Gastrocnemius medialis (tissue), 4 donors: ENCODE measurements at regions not wholly inside any gene's neighbourhood (a gene's known extent, or its start where the extent isn't known, plus 50 kb on each side); places are given as distances from the start of the nearest gene placed in this dataset.

ENCODE experiments used
- ATAC-seq, 2 donors: fragments of 150-250 bp; one replicate each; pipeline ENCODE4 v1.9.1; 2016
- DNase-seq, 2 donors: peaks; one replicate each; pipeline ENCODE4 v3.0.0-alpha.2; 2019
- H3K27ac ChIP-seq, 4 donors: fragments of 200-600 bp; sonication (generic); 1 replicate in 1 of 4; 2 replicates in 3 of 4; pipeline ENCODE4 v1.5.1; 2016 to 2018; ENCODE audit warnings: mild to moderate bottlenecking in 2 of 4, moderate library complexity in 1 of 4
- H3K27me3 ChIP-seq, 3 donors: fragments of 200-600 bp; sonication (generic) in 2 of 3; 1 replicate in 1 of 3; 2 replicates in 2 of 3; pipeline versions ENCODE4 v1.5.1 to v1.6.0; 2016 to 2019; ENCODE audit warnings: mild to moderate bottlenecking in 1 of 3, moderate library complexity in 1 of 3
- H3K36me3 ChIP-seq, 2 donors: fragments of 200-600 bp; sonication (generic) in 1 of 2; one replicate each; pipeline ENCODE4 v1.5.1; 2017 to 2018
- H3K4me1 ChIP-seq, 2 donors: fragments of 200-600 bp; sonication (generic) in 1 of 2; one replicate each; pipeline ENCODE4 v1.5.1; 2016 to 2017; ENCODE audit warnings: mild to moderate bottlenecking in 2 of 2
- H3K4me3 ChIP-seq, 4 donors: fragments of 200-600 bp; sonication (generic) in 3 of 4; 1 replicate in 1 of 4; 2 replicates in 3 of 4; pipeline ENCODE4 v1.5.1; 2016 to 2019; ENCODE audit warnings: mild to moderate bottlenecking in 2 of 4
- H3K9me3 ChIP-seq, 3 donors: fragments of 200-600 bp; sonication (generic) in 2 of 3; 1 replicate in 1 of 3; 2 replicates in 2 of 3; pipeline ENCODE4 v1.5.1; 2016 to 2019
- CTCF ChIP-seq, 5 experiments: fragments of 450-650 bp in 3 of 5; fragments of 200-600 bp in 2 of 5; sonication (generic) in 2 of 5; IDR thresholded peaks in 4 of 5; conservative IDR thresholded peaks in 1 of 5; 1 replicate in 4 of 5; 2 replicates in 1 of 5; pipeline ENCODE4 v1.5.1; 2016 to 2019; ENCODE audit warnings: antibody characterized with exemption in 5 of 5, mild to moderate bottlenecking in 3 of 5, moderate library complexity in 3 of 5
- POLR2A ChIP-seq, 2 donors: fragments of 450-650 bp; IDR thresholded peaks; one replicate each; pipeline ENCODE4 v1.6.1; 2017; ENCODE audit warnings: antibody characterized with exemption in 2 of 2, mild to moderate bottlenecking in 2 of 2, moderate library complexity in 2 of 2
- in situ Hi-C, 4 donors: fragments of 200-750 bp; cut with MboI; loops; one replicate each; pipeline versions ENCODE4 v1.15.0 to v1.8.0; 2017; ENCODE audit warnings: low sequenced_read_pairs in 4 of 4
- intact Hi-C: fragments of 100-400 bp; cut with DNase I; formaldehyde crosslinking; loops from one replicate; pipeline ENCODE4 v1.15.1; 2023; ENCODE audit warnings: low total_unique reads

- in situ Hi-C loops = no loop called here
- TF ChIP-seq POLR2A (IDR thresholded peaks at IDR 0.05) (no peak), CTCF (IDR thresholded peaks at IDR 0.05 in 4 of 5, conservative IDR thresholded peaks at IDR 0.05 in 1 of 5) (no peak)
- intact Hi-C loops = no loop called here
These were observed 111.3 kb downstream of the DYRK2 start for GRCh38 chr12:67759829-67760228.

GRCh38 chr12:67760586-67761275 lies 112.2 kb downstream of the DYRK2 start:
- H3K4me3 ChIP-seq = no peak overlapping the region
- ATAC-seq (no peak), DNase-seq (no peak)
- TF ChIP-seq POLR2A (IDR thresholded peaks at IDR 0.05) (no peak), CTCF (IDR thresholded peaks at IDR 0.05 in 4 of 5, conservative IDR thresholded peaks at IDR 0.05 in 1 of 5) (no peak)
- in situ Hi-C loops (no loop called here), intact Hi-C loops (no loop called here)
- peaks cover 0 to under 1% of the 10 kb centered on the region in 2 donors for H3K4me1 ChIP-seq
- H3K27ac ChIP-seq = no peak overlapping the region
- no peaks in the 10 kb centered on the region for H3K27me3 ChIP-seq
- H3K36me3 ChIP-seq = no peaks in the 10 kb centered on the region
- H3K9me3 ChIP-seq = no peaks in the 10 kb centered on the region

More at GRCh38 chr12:67759829-67760228, 111.3 kb downstream of the DYRK2 start:
- DNase-seq (no peak), ATAC-seq (no peak)
- Histone ChIP-seq H3K4me3 (no peak overlapping the region), H3K9me3 (no peaks in the 10 kb centered on the region), H3K27ac (no peak overlapping the region), H3K27me3 (no peaks in the 10 kb centered on the region), H3K36me3 (no peaks in the 10 kb centered on the region), H3K4me1 (peaks cover 0 to 10% of the 10 kb centered on the region in 2 donors)

- no peak for ATAC-seq
- no peaks in the 10 kb centered on the region for H3K9me3 ChIP-seq
- intact Hi-C loops = no loop called here
These were observed 113.0 kb downstream of the DYRK2 start for GRCh38 chr12:67761566-67761965.

GRCh38 chr12:67764055-67764454 lies 115.5 kb downstream of the DYRK2 start:
- no peak overlapping the region for H3K4me3 ChIP-seq
- in situ Hi-C loops = no loop called here
- no peaks in the 10 kb centered on the region for H3K36me3 ChIP-seq
- DNase-seq (no peak), ATAC-seq (no peak)
- TF ChIP-seq POLR2A (IDR thresholded peaks at IDR 0.05) = no peak
- no peak for TF ChIP-seq CTCF (IDR thresholded peaks at IDR 0.05 in 4 of 5, conservative IDR thresholded peaks at IDR 0.05 in 1 of 5)
- H3K27me3 ChIP-seq = no peaks in the 10 kb centered on the region
- H3K9me3 ChIP-seq = no peaks in the 10 kb centered on the region
- no peak overlapping the region for H3K27ac ChIP-seq
- H3K4me1 ChIP-seq = no peaks in the 10 kb centered on the region
- intact Hi-C loops = no loop called here

More at GRCh38 chr12:67761566-67761965, 113.0 kb downstream of the DYRK2 start:
- DNase-seq = no peak
- H3K27ac ChIP-seq = no peak overlapping the region
- no peak overlapping the region for H3K4me3 ChIP-seq
- in situ Hi-C loops = no loop called here
- no peaks in the 10 kb centered on the region for H3K27me3 ChIP-seq
- H3K36me3 ChIP-seq = no peaks in the 10 kb centered on the region
- TF ChIP-seq POLR2A (IDR thresholded peaks at IDR 0.05) (no peak), CTCF (IDR thresholded peaks at IDR 0.05 in 4 of 5, conservative IDR thresholded peaks at IDR 0.05 in 1 of 5) (no peak)
- H3K4me1 ChIP-seq = no peaks in the 10 kb centered on the region
